HCT116 (cell line): ENCODE measurements at regions not wholly inside any gene's neighbourhood (a gene's known extent, or its start where the extent isn't known, plus 50 kb on each side); places are given as distances from the start of the nearest gene placed in this dataset.

Source experiments
- CEBPB ChIP-seq: IDR thresholded peaks from 2 replicates; pipeline ENCODE4 v1.6.1; 2012; ENCODE audit warnings: low read depth
- EGR1 ChIP-seq: IDR thresholded peaks from 2 replicates; pipeline ENCODE4 v1.6.1; 2012; ENCODE audit warnings: low read depth
- EZH2 ChIP-seq: fragments of 200-600 bp; sonication (generic); IDR thresholded peaks from 2 replicates; pipeline ENCODE4 v1.6.1; 2017; ENCODE audit warnings: antibody characterized with exemption, mixed run types
- EZH2phosphoT487 ChIP-seq: fragments of 200-600 bp; IDR thresholded peaks from 2 replicates; pipeline ENCODE4 v1.6.1; 2018; ENCODE audit warnings: antibody characterized with exemption, borderline replicate concordance
- FOSL1 ChIP-seq: IDR thresholded peaks from 2 replicates; pipeline ENCODE4 v1.6.1; 2012; ENCODE audit warnings: low read depth
- POLR2A ChIP-seq: IDR thresholded peaks from 2 replicates; pipeline ENCODE4 v1.7.0; 2011; ENCODE audit warnings: borderline replicate concordance; ENCODE audit not compliant: insufficient read depth, insufficient read length; ENCODE audit errors: extremely low read depth
- POLR2AphosphoS5 ChIP-seq: IDR thresholded peaks from 2 replicates; pipeline ENCODE4 v1.6.1; 2011; ENCODE audit warnings: mild to moderate bottlenecking, low read depth, low read length, moderate library complexity
- RAD21 ChIP-seq: IDR thresholded peaks from 2 replicates; pipeline ENCODE4 v1.6.1; 2012; ENCODE audit warnings: low read depth, mild to moderate bottlenecking
- SRF ChIP-seq: IDR thresholded peaks from 2 replicates; pipeline ENCODE4 v1.6.1; 2012; ENCODE audit warnings: low read depth
- TCF7L2 ChIP-seq: IDR thresholded peaks from 2 replicates; pipeline ENCODE4 v1.7.0; 2011; ENCODE audit warnings: borderline replicate concordance, inconsistent platforms; ENCODE audit not compliant: insufficient read depth, insufficient read length; ENCODE audit errors: extremely low read depth
- TF ChIP-seq, protein P1 (sequence below), 3 experiments: fragments of 200-600 bp in 1 of 3; sonication (generic) in 1 of 3; IDR thresholded peaks in 2 of 3; conservative IDR thresholded peaks in 1 of 3; 2 replicates each; pipeline ENCODE4 v1.5.1; 2012 to 2017; ENCODE audit warnings: low read depth in 2 of 3, low read length in 2 of 3, antibody characterized with exemption in 1 of 3, borderline replicate concordance in 1 of 3, control low read depth in 1 of 3, mild to moderate bottlenecking in 1 of 3, mixed read lengths in 1 of 3, mixed run types in 1 of 3, moderate library complexity in 1 of 3; ENCODE audit not compliant: insufficient read depth in 1 of 3
- TF ChIP-seq, protein P2 (sequence below): IDR thresholded peaks from 2 replicates; pipeline ENCODE4 v1.6.1; 2012
- TF ChIP-seq, protein P3 (sequence below): IDR thresholded peaks from 2 replicates; pipeline ENCODE4 v1.6.1; 2012

DNA sequence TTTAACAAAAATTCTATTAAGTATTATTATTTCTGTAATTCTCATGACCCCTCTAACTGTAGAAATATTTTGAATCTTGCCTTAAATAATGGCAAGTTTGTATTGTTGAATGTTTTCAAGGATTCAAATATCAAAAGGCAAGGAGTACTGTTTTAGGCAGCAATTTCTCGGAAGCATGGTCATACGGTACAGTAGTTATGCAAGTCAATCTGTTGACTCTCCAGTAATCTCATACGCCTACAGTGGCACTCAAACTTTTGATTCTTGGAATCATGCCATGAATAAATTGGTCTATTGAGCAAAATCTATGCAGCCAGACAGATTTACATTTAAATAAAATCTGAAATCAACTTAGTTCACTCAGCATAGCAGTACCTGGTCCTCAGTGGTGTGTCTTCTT is 139.6 kb upstream of the FAM47C start:
- TF ChIP-seq, protein P1, sequence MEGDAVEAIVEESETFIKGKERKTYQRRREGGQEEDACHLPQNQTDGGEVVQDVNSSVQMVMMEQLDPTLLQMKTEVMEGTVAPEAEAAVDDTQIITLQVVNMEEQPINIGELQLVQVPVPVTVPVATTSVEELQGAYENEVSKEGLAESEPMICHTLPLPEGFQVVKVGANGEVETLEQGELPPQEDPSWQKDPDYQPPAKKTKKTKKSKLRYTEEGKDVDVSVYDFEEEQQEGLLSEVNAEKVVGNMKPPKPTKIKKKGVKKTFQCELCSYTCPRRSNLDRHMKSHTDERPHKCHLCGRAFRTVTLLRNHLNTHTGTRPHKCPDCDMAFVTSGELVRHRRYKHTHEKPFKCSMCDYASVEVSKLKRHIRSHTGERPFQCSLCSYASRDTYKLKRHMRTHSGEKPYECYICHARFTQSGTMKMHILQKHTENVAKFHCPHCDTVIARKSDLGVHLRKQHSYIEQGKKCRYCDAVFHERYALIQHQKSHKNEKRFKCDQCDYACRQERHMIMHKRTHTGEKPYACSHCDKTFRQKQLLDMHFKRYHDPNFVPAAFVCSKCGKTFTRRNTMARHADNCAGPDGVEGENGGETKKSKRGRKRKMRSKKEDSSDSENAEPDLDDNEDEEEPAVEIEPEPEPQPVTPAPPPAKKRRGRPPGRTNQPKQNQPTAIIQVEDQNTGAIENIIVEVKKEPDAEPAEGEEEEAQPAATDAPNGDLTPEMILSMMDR (IDR thresholded peaks at IDR 0.05 in 2 of 3, conservative IDR thresholded peaks at IDR 0.05 in 1 of 3; ENCODE audit: borderline replicate concordance in 1 of 3, insufficient read depth in 1 of 3, low read depth in 2 of 3, low read length in 2 of 3), result no peak
- TF ChIP-seq EZH2 (no peak), EGR1 (no peak), POLR2A (no peak), CEBPB (no peak), SRF (no peak), FOSL1 (no peak), EZH2phosphoT487 (no peak), POLR2AphosphoS5 (no peak), RAD21 (no peak), TCF7L2 (no peak)
- TF ChIP-seq, protein P2, sequence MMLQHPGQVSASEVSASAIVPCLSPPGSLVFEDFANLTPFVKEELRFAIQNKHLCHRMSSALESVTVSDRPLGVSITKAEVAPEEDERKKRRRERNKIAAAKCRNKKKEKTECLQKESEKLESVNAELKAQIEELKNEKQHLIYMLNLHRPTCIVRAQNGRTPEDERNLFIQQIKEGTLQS, result no peak
- TF ChIP-seq, protein P3, sequence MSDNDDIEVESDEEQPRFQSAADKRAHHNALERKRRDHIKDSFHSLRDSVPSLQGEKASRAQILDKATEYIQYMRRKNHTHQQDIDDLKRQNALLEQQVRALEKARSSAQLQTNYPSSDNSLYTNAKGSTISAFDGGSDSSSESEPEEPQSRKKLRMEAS, result no peak
